HepG2 (cell line): ENCODE measurements at regions not wholly inside any gene's neighbourhood (a gene's known extent, or its start where the extent isn't known, plus 50 kb on each side); places are given as distances from the start of the nearest gene placed in this dataset.

Experiments used
- ATF1 ChIP-seq: IDR thresholded peaks from 2 replicates; pipeline ENCODE4 v1.6.1; 2016; ENCODE audit warnings: mild to moderate bottlenecking, control low read depth
- CREM ChIP-seq, 2 experiments: sonication (generic) in 1 of 2; formaldehyde crosslinking in 1 of 2; IDR thresholded peaks; 2 replicates each; pipeline versions ENCODE4 v1.4.0 to v1.6.1; 2016 to 2020; ENCODE audit warnings: antibody characterized with exemption in 1 of 2, mild to moderate bottlenecking in 1 of 2, missing genetic modification reagents in 1 of 2
- DBP ChIP-seq: sonication (generic); formaldehyde crosslinking; IDR thresholded peaks from 2 replicates; pipeline ENCODE4 v1.4.0; 2020; ENCODE audit warnings: missing genetic modification reagents; ENCODE audit errors: not compliant biosample characterization
- DMAP1 ChIP-seq: IDR thresholded peaks from 2 replicates; pipeline ENCODE4 v1.6.1; 2016
- ELK4 ChIP-seq: sonication (generic); formaldehyde crosslinking; IDR thresholded peaks from 2 replicates; pipeline ENCODE4 v1.9.0; 2021; ENCODE audit warnings: missing genetic modification reagents, borderline replicate concordance
- HMGXB3 ChIP-seq: sonication (generic); formaldehyde crosslinking; IDR thresholded peaks from 2 replicates; pipeline ENCODE4 v1.4.0; 2020; ENCODE audit warnings: missing genetic modification reagents, borderline replicate concordance
- JUND ChIP-seq: sonication (generic); formaldehyde crosslinking; IDR thresholded peaks from 2 replicates; pipeline ENCODE4 v1.8.0; 2022; ENCODE audit warnings: mild to moderate bottlenecking, missing genetic modification reagents
- KDM4B ChIP-seq: sonication (generic); formaldehyde crosslinking; IDR thresholded peaks from 2 replicates; pipeline ENCODE4 v1.4.0; 2020; ENCODE audit warnings: missing genetic modification reagents
- KLF12 ChIP-seq: sonication (generic); formaldehyde crosslinking; IDR thresholded peaks from 2 replicates; pipeline ENCODE4 v1.4.0; 2020; ENCODE audit warnings: missing genetic modification reagents, borderline replicate concordance
- MIXL1 ChIP-seq: IDR thresholded peaks from 2 replicates; pipeline ENCODE4 v1.6.1; 2016
- NFATC3 ChIP-seq: sonication (generic); formaldehyde crosslinking; IDR thresholded peaks from 2 replicates; pipeline ENCODE4 v1.5.1; 2020; ENCODE audit warnings: mild to moderate bottlenecking, missing genetic modification reagents
- PRMT3 ChIP-seq: sonication (generic); formaldehyde crosslinking; IDR thresholded peaks from 2 replicates; pipeline ENCODE4 v1.8.1; 2022; ENCODE audit warnings: low read depth, mild to moderate bottlenecking, moderate library complexity, missing genetic modification reagents, borderline replicate concordance
- PTBP1 ChIP-seq: fragments of 200-400 bp; formaldehyde crosslinking; IDR thresholded peaks from 2 replicates; pipeline ENCODE4 v1.6.1; 2018; ENCODE audit warnings: low read length, low read depth; ENCODE audit not compliant: poor library complexity, severe bottlenecking
- SOX5 ChIP-seq: IDR thresholded peaks from 2 replicates; pipeline ENCODE4 v1.6.1; 2016; ENCODE audit warnings: borderline replicate concordance
- SRSF9 ChIP-seq: fragments of 200-400 bp; formaldehyde crosslinking; IDR thresholded peaks from 2 replicates; pipeline ENCODE4 v1.6.1; 2018; ENCODE audit warnings: borderline replicate concordance, mild to moderate bottlenecking, low read depth, low read length; ENCODE audit not compliant: insufficient read depth, poor library complexity, severe bottlenecking
- U2AF2 ChIP-seq: fragments of 200-400 bp; formaldehyde crosslinking; IDR thresholded peaks from 2 replicates; pipeline ENCODE4 v1.6.1; 2017; ENCODE audit warnings: low read depth, mild to moderate bottlenecking, low read length
- YEATS2 ChIP-seq: sonication (generic); formaldehyde crosslinking; IDR thresholded peaks from 2 replicates; pipeline ENCODE4 v1.4.0; 2020; ENCODE audit warnings: missing genetic modification reagents, borderline replicate concordance
- ZFP41 ChIP-seq: sonication (generic); formaldehyde crosslinking; IDR thresholded peaks from 2 replicates; pipeline ENCODE4 v1.4.0; 2020; ENCODE audit warnings: mild to moderate bottlenecking, missing genetic modification reagents, borderline replicate concordance
- ZNF367 ChIP-seq: sonication (generic); formaldehyde crosslinking; IDR thresholded peaks from 2 replicates; pipeline ENCODE4 v1.4.0; 2020; ENCODE audit warnings: missing genetic modification reagents, borderline replicate concordance
- ZNF556 ChIP-seq: sonication (generic); formaldehyde crosslinking; IDR thresholded peaks from 2 replicates; pipeline ENCODE4 v1.4.0; 2020; ENCODE audit warnings: mild to moderate bottlenecking, missing genetic modification reagents, borderline replicate concordance
- ZNF589 ChIP-seq: sonication (generic); formaldehyde crosslinking; conservative IDR thresholded peaks from 2 replicates; pipeline ENCODE4 v1.8.0; 2022; ENCODE audit warnings: mild to moderate bottlenecking, moderate library complexity, missing genetic modification reagents
- ZNF878 ChIP-seq: sonication (generic); formaldehyde crosslinking; IDR thresholded peaks from 2 replicates; pipeline ENCODE4 v1.8.1; 2023; ENCODE audit warnings: mild to moderate bottlenecking, missing genetic modification reagents, moderate library complexity

GRCh38 chr17:72518753-72519597 is 398.2 kb downstream of the SOX9 start (continued):
- TF ChIP-seq HMGXB3 (CRISPR knock-in tag) (0 out of 2 replicates have a peak, but pooled peaks have one; percentile 88), YEATS2 (peak; percentile 42; the same call in 1 of the 2 replicates), MIXL1 (CRISPR knock-in tag) (peak; percentile 88; the same call in 1 of the 2 replicates), SRSF9 (no peak), JUND (CRISPR knock-in tag) (peak; percentile 36; the same call in 1 of the 2 replicates), ZNF556 (CRISPR knock-in tag) (no peak), ZNF878 (CRISPR knock-in tag) (peak; percentile 90), ZFP41 (CRISPR knock-in tag) (0 out of 2 replicates have a peak, but pooled peaks have one; percentile 27), PTBP1 (no peak), KDM4B (no peak), DMAP1 (CRISPR knock-in tag) (peak; percentile 70; the same call in 1 of the 2 replicates), SOX5 (peak; percentile 72), NFATC3 (CRISPR knock-in tag) (0 out of 2 replicates have a peak, but pooled peaks have one; percentile 23), ZNF589 (CRISPR knock-in tag) (no peak), ELK4 (no peak), DBP (CRISPR knock-in tag) (no peak), ZNF367 (no peak), PRMT3 (CRISPR knock-in tag) (no peak; the same call in 1 of the 2 replicates), U2AF2 (no peak), KLF12 (no peak), CREM (IDR thresholded peaks at IDR 0.05) (peak; percentile 92), CREM (CRISPR knock-in tag; IDR thresholded peaks at IDR 0.05) (no peak), ATF1 (peak; percentile 68)
